Activated CD4-positive, alpha-beta memory T cell treated with anti-CD3 and anti-CD28 coated beads, Interleukin-2, amount 10 ng/mL, durations not matched to agents 7 days and 5 days (primary cell): ENCODE measurements at regions not wholly inside any gene's neighbourhood (a gene's known extent, or its start where the extent isn't known, plus 50 kb on each side); places are given as distances from the start of the nearest gene placed in this dataset.

Source experiments
- CTCF ChIA-PET: fragments of 350-600 bp; sonication (Branson Sonifier 250); formaldehyde crosslinking; loops from one replicate; lab custom pipeline; 2021; ENCODE audit warnings: antibody characterized with exemption, inconsistent platforms; lab: Charles Lee
- POLR2A ChIA-PET: fragments of 350-600 bp; sonication (Branson Sonifier 250); formaldehyde crosslinking; loops from one replicate; lab custom pipeline; 2021; ENCODE audit warnings: antibody characterized with exemption; lab: Charles Lee
- DNase-seq: peaks from one replicate; pipeline ENCODE4 v3.0.0-alpha.2; 2020
- H3K27ac Mint-ChIP-seq: one replicate; pipeline ENCODE4 v1.8.0; 2021; ENCODE audit warnings: mild to moderate bottlenecking, mixed read lengths
- H3K27me3 Mint-ChIP-seq: one replicate; pipeline ENCODE4 v1.8.0; 2021; ENCODE audit warnings: mixed read lengths
- H3K36me3 Mint-ChIP-seq: one replicate; pipeline ENCODE4 v1.8.0; 2021; ENCODE audit warnings: low read depth, mixed read lengths
- H3K4me1 Mint-ChIP-seq: one replicate; pipeline ENCODE4 v1.8.0; 2021; ENCODE audit warnings: mixed read lengths
- H3K4me3 Mint-ChIP-seq: one replicate; pipeline ENCODE4 v1.8.0; 2021; ENCODE audit warnings: mild to moderate bottlenecking, mixed read lengths
- H3K9me3 Mint-ChIP-seq: one replicate; pipeline ENCODE4 v1.8.0; 2021; ENCODE audit warnings: mixed read lengths

DNA sequence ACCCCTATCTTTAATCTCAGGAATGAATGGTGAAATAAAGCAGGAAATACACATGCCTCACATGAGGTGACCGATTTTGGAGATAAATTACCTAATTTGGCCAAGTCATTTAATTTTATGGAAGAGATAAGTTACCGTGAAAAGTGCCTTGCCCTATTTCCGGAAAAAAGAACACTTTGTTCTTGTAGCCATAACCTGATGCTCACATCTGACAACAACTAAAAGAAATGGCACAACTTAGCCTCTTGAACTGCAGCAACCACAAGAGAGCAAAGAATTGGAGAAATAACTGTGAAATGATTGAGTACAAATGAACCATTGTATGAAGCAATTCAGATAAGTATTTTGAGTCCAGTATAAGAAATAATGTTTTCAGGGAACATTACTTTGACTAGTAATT, 628.1 kb upstream of the TYRP1 start:
- no peaks in the 10 kb centered on the region for H3K27me3 Mint-ChIP-seq

DNA sequence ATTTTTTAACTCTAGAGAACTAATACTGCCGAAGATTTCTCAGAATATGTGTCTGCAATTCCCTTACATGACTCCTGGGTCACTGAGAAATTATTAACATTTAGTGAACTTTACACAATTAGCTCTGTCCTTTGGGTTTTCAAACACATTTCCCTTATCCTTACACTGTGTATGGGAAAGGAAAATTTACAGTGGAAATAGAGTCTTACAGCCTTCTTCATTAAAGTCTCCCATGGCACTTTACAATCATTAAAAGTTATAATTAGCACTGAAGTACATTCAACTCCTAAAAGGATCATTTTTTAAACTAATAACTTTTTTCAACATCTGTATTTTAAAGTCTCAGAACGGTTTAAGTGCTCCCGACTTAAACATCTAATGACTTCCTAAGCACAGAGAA, 627.5 kb upstream of the TYRP1 start:
- no peaks in the 10 kb centered on the region for H3K4me1 Mint-ChIP-seq
- no peak for DNase-seq
- no peaks in the 10 kb centered on the region for H3K36me3 Mint-ChIP-seq
- H3K27me3 Mint-ChIP-seq, result no peaks in the 10 kb centered on the region
- ChIA-PET POLR2A (no interaction called here), CTCF (no interaction called here)
- H3K27ac Mint-ChIP-seq, result no peak overlapping the region
- H3K9me3 Mint-ChIP-seq, result peaks cover 12% of the 10 kb centered on the region
- no peak overlapping the region for H3K4me3 Mint-ChIP-seq

More for the DNA sequence above, 628.1 kb upstream of the TYRP1 start:
- no peak for DNase-seq
- CTCF ChIA-PET, result no interaction called here
- peaks cover 12% of the 10 kb centered on the region for H3K9me3 Mint-ChIP-seq
- no peaks in the 10 kb centered on the region for H3K36me3 Mint-ChIP-seq
- H3K27ac Mint-ChIP-seq, result no peak overlapping the region
- no peak overlapping the region for H3K4me3 Mint-ChIP-seq
- no peaks in the 10 kb centered on the region for H3K4me1 Mint-ChIP-seq
- POLR2A ChIA-PET, result no interaction called here

DNA sequence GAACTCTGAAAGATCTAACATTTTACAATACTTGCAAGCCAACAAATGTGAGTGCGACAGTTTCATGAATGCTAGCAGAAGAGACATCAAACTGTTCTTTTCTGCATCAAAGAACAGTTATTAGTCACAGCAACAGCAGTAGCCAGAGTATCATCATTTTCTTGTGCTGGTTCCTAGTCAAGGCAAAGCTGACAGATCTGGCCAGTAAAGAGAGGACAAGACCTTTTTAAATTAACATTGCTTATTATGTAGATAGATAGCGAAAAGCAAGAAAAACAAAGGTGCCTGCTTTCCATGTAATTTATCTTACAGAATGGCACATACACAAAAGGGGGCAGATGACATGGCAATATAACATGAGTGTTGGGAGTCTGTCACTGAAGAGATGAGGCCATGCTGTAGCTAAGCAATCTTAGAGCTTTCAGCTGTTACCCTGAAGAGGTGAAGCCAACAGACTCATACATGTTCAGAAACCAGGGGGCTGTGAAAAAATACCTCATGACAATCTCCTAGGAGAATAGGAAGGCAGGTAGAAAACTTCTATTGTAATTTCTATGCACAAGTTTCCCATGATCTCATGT, 626.6 kb upstream of the TYRP1 start:
- ChIA-PET CTCF (no interaction called here), POLR2A (no interaction called here)
- Mint-ChIP-seq H3K36me3 (no peaks in the 10 kb centered on the region), H3K4me1 (no peaks in the 10 kb centered on the region), H3K27me3 (no peaks in the 10 kb centered on the region), H3K9me3 (peaks cover 8% of the 10 kb centered on the region), H3K4me3 (no peak overlapping the region), H3K27ac (no peak overlapping the region)
- DNase-seq, result no peak

DNA sequence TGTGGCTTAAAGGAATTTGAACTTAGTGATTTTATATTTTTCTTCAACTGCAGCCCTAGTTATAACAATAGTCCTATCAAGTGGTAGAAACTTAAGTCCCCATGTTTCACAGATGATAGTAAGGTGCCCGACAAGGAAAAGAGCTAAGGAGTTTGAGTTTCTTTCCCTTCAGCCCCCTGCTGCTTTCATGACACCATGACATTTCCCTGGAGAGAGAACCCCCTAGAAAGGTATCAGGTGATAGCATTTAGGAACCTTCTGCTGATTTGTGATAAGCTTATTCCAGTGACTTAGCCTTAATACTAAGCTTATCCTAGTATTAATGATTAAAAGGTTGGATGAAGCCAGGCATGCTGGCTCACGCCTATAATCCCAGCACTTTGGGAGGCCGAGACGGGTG, 623.8 kb upstream of the TYRP1 start:
- H3K9me3 Mint-ChIP-seq, result peaks cover 18% of the 10 kb centered on the region
- no peaks in the 10 kb centered on the region for H3K36me3 Mint-ChIP-seq
- no peaks in the 10 kb centered on the region for H3K4me1 Mint-ChIP-seq
- H3K27me3 Mint-ChIP-seq, result no peaks in the 10 kb centered on the region
- no peak overlapping the region for H3K27ac Mint-ChIP-seq
- H3K4me3 Mint-ChIP-seq, result no peak overlapping the region
- no peak for DNase-seq
- ChIA-PET CTCF (no interaction called here), POLR2A (no interaction called here)

DNA sequence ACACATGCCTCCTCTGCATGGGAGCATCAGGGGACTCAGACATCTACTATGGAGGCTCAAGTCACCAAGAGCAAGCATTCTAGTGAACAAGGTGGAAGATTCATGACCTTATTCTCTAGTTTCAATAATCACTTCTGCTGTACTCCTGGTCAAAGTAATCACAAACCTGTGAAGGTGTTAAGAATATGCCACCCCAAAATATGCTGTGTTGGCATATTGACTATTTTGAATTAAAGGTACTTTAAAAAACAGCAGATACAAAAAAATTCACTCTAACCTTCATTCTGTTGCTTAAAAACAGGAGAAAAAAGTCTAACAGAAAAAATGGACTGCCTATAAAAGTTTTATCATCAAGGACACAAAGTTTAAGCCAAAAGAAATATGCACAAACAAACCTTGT, 607.8 kb upstream of the TYRP1 start:
- no peaks in the 10 kb centered on the region for H3K27me3 Mint-ChIP-seq
- no peak overlapping the region for H3K27ac Mint-ChIP-seq
- ChIA-PET CTCF (no interaction called here), POLR2A (no interaction called here)
- H3K9me3 Mint-ChIP-seq, result peaks cover 21% of the 10 kb centered on the region
- H3K4me3 Mint-ChIP-seq, result no peak overlapping the region
- no peaks in the 10 kb centered on the region for H3K4me1 Mint-ChIP-seq
- DNase-seq, result no peak
- H3K36me3 Mint-ChIP-seq, result no peaks in the 10 kb centered on the region

DNA sequence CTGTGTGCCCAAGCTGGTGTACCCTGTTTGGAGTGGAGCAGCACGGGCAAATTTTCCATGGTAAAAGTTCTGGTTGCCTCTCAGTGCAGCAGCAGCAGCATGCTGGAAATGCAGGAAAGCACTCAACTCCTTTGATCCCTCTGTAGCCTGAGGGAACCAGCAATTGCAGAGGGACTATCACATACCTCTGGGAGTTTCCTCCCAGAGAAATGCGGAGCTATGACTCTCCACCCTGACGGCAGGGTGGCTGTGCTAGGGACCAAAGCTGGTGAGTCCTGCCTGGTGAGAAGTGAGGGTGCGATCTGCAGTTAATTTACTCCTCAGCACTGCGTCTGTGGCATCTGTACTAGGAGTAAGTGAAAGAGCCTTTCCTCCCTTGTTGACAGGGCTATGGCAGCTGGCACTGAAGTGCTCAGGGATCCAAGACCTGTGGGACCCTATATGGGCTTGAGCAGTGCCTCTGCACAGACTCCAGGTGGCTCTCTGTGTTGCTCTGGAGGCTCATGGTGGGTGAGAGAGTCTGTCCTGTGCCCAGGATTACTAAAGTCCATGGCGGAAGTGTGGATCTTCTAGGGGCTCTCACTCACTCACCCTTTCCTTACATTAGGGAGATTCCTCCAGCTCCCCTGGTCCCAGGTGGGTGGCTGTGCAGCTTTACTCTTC, 601.2 kb upstream of the TYRP1 start:
- Mint-ChIP-seq H3K4me3 (no peak overlapping the region), H3K27me3 (no peaks in the 10 kb centered on the region), H3K27ac (no peak overlapping the region), H3K9me3 (peaks cover 15% of the 10 kb centered on the region), H3K4me1 (no peaks in the 10 kb centered on the region), H3K36me3 (no peaks in the 10 kb centered on the region)
- DNase-seq, result no peak
- ChIA-PET POLR2A (no interaction called here), CTCF (no interaction called here)

DNA sequence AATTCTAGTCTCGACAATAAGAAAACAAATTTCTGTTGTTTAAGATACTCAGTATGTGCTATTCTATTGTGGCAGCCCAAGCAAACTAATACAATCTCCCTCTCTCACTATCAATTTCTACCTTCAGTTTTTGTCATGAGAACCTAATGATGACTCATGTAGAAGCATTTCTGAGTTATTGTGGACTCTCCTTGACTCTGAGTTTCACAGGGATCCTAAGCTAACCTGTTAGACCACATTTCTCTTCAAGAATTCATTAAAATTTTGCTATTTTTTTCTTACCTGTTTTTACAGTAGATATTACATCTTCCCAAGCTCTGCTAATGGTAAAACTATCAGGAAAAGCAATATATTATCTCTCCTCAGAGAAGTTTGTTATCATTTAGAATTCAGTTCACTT, 599.1 kb upstream of the TYRP1 start:
- peaks cover 13% of the 10 kb centered on the region for H3K9me3 Mint-ChIP-seq
- H3K4me1 Mint-ChIP-seq, result no peaks in the 10 kb centered on the region
- CTCF ChIA-PET, result no interaction called here
- H3K36me3 Mint-ChIP-seq, result no peaks in the 10 kb centered on the region
- POLR2A ChIA-PET, result no interaction called here
- no peaks in the 10 kb centered on the region for H3K27me3 Mint-ChIP-seq
- DNase-seq, result no peak
- H3K27ac Mint-ChIP-seq, result no peak overlapping the region
- no peak overlapping the region for H3K4me3 Mint-ChIP-seq

DNA sequence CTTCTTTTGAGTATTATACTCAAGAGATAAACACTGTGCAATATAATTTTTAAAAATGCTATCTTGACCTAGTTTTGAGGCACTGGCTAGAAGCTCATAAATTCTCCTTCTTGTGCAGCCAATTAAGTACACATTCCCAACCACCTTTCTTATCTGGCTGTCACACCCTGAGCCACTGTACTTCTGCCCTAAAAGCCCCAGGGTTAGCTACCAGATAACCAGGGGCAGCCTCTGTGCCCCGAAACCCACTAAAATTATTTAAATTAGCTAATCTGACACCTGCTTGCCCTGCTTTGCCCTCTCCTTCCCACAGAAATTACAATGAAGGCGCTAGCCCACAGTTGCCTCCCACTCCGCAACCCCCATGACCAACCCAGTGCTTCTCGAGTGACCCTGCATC, 597.3 kb upstream of the TYRP1 start:
- ChIA-PET CTCF (no interaction called here), POLR2A (no interaction called here)
- H3K36me3 Mint-ChIP-seq, result no peaks in the 10 kb centered on the region
- no peak overlapping the region for H3K4me3 Mint-ChIP-seq
- H3K9me3 Mint-ChIP-seq, result peaks cover 8% of the 10 kb centered on the region
- no peaks in the 10 kb centered on the region for H3K4me1 Mint-ChIP-seq
- H3K27ac Mint-ChIP-seq, result no peak overlapping the region
- DNase-seq, result no peak
- H3K27me3 Mint-ChIP-seq, result no peaks in the 10 kb centered on the region

DNA sequence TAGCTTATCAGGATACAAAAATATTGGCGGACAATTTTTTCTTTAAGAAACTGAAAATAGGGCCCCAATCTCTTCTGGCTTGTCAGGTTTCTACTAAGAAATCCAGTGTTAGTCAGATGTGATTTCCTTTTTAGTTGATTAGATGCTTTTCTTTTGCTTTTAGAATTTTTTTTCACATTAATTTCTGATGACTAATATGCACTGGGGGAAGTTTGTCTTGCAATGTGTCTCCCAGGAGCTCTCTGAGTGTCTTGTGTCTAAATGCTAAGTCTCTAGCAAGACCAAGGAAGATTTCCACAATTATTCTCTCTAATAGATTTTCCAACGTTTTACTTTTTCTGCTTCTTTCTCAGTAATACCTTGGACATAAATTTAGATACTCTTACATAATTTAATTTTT, 559.8 kb upstream of the TYRP1 start:
- no peaks in the 10 kb centered on the region for H3K4me1 Mint-ChIP-seq
- DNase-seq, result no peak
- POLR2A ChIA-PET, result no interaction called here
- no peaks in the 10 kb centered on the region for H3K27me3 Mint-ChIP-seq
- no peak overlapping the region for H3K27ac Mint-ChIP-seq
- H3K4me3 Mint-ChIP-seq, result no peak overlapping the region
- no peaks in the 10 kb centered on the region for H3K36me3 Mint-ChIP-seq
- H3K9me3 Mint-ChIP-seq, result peaks cover 21% of the 10 kb centered on the region
- CTCF ChIA-PET, result no interaction called here

DNA sequence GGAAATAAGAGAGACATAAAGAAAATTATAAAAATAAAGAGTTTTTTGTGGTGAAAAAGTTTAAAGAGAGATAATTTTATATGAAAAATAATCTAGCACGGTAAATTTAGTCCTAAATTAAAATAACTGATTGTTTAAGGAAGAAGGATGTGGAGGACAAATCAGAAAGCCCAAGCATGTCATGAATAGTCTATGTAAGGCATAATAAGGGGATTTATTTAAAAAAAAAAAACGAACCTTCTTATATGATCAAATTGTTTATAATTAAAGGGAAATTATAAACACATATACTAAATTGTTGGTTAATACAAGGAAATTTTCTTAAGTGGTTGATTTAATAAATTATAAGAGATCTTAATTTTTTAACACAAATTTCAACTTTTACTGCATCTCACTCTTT, 551.8 kb upstream of the TYRP1 start:
- DNase-seq, result no peak
- Mint-ChIP-seq H3K4me3 (no peak overlapping the region), H3K36me3 (no peaks in the 10 kb centered on the region), H3K27ac (no peak overlapping the region), H3K27me3 (no peaks in the 10 kb centered on the region), H3K9me3 (peaks cover 15% of the 10 kb centered on the region), H3K4me1 (no peaks in the 10 kb centered on the region)
- CTCF ChIA-PET, result no interaction called here
- POLR2A ChIA-PET, result interaction anchor here (0.6 kb wide), 1 partner anchor 561 kb away, joined by 3 read pairs; no protein-coding TSS in a partner anchor

DNA sequence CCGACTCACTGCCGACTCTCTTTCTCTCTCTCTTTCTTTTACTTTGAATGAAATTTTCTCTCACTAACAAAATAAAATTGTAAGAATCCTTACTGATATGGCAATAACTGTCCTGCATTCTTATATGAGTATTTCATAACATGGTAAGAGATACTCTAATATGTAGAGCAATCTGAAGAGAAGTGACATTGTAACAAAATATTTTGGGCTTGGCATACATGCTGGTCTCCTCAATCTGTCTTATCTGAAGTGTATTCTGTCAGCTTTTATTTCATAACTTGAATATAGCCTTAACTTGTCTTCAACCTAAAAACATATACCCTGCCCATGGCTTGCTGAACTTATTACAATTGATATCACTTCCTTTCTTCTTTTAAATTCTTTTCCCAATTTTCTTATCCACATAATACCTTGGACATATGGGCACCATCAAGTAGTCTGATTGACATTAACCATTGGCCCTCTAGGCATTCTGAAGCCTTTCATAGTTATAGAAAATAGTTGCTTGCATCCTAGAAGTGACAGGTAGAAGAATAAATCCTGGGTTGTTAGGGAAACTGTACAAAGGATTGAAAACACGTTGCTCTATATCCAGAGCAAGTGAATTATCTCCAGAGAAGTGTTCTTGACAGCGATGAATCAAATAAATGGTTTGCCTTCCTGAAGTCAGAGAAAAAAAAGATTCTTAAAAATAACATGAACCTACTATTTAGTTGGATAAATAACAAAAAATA, 537.6 kb upstream of the TYRP1 start:
- Mint-ChIP-seq H3K9me3 (peaks cover 8% of the 10 kb centered on the region), H3K4me3 (no peak overlapping the region), H3K36me3 (no peaks in the 10 kb centered on the region), H3K4me1 (no peaks in the 10 kb centered on the region), H3K27me3 (no peaks in the 10 kb centered on the region), H3K27ac (no peak overlapping the region)
- POLR2A ChIA-PET, result no interaction called here
- no peak for DNase-seq
- CTCF ChIA-PET, result no interaction called here

DNA sequence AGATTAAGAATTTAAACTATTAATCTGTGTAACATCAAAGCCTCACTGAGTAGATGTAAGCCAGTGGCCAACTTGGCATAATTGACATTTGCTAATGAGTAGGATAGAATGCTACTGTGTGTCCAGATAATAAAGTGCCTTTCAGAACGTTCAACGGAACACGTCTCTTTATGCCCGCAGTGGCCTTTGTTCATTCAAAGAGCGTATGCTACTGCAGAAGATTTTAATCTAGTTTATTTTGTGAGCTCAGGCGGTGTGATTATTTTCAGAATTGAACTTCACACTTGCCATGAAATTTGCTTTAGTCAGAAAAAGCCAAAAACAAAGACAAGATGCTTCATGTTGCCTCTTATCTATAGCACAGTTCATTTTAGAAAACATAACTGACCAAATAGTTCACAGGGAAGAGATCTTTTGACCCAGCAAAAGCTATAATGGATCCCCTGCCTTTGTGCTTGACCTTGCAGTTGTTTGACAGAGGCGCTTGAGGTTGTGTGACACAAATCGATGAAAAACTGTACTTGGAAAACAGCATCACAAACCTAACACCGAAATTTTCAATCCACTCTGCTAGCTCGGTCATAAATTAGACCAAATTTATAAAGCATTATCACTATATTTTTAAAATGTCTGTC, 530.9 kb upstream of the TYRP1 start:
- Mint-ChIP-seq H3K9me3 (peaks cover 2% of the 10 kb centered on the region), H3K36me3 (no peaks in the 10 kb centered on the region), H3K4me3 (no peak overlapping the region), H3K4me1 (no peaks in the 10 kb centered on the region), H3K27me3 (no peaks in the 10 kb centered on the region), H3K27ac (no peak overlapping the region)
- CTCF ChIA-PET, result no interaction called here
- no peak for DNase-seq
- POLR2A ChIA-PET, result no interaction called here

DNA sequence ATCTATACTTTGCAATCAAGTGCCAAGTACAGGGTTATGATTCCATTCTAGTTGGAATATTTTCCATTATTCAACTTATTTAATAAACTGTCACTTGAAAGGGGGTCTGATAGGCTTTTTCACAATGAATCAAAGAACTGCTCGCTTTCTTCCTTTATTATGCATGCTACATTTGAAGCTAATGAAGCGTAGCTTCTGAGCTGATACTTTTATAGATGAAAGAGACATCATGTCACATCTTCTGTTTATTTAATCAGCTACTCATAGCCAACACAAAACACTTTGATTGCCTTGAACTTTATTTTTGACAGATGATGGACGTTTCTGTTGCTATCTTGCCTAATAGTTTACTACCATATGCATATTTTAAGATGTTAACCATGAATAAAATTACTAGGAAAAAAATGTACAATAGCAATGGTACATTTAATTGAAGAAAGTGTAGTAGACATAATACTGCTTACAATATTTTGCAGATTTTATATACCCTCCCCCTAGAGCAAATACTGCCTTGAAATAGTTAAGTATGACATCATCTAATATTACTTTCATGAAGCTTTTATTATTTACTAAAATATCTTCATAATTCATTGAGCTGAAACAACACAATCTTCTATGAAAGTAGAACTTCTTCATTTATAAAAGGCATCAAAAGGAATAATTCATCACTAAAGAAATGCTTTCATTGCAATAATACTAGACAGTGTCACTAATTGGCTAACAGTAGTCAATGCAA, 529.3 kb upstream of the TYRP1 start:
- H3K4me3 Mint-ChIP-seq, result no peak overlapping the region
- no peak for DNase-seq
- H3K27ac Mint-ChIP-seq, result no peak overlapping the region
- H3K36me3 Mint-ChIP-seq, result no peaks in the 10 kb centered on the region
- POLR2A ChIA-PET, result no interaction called here
- CTCF ChIA-PET, result no interaction called here
- no peaks in the 10 kb centered on the region for H3K27me3 Mint-ChIP-seq
- H3K4me1 Mint-ChIP-seq, result no peaks in the 10 kb centered on the region
- H3K9me3 Mint-ChIP-seq, result peaks cover 2% of the 10 kb centered on the region
